ENCODE measurements at regions not wholly inside any gene's neighbourhood (a gene's known extent, or its start where the extent isn't known, plus 50 kb on each side); places are given as distances from the start of the nearest gene placed in this dataset.

DNA sequence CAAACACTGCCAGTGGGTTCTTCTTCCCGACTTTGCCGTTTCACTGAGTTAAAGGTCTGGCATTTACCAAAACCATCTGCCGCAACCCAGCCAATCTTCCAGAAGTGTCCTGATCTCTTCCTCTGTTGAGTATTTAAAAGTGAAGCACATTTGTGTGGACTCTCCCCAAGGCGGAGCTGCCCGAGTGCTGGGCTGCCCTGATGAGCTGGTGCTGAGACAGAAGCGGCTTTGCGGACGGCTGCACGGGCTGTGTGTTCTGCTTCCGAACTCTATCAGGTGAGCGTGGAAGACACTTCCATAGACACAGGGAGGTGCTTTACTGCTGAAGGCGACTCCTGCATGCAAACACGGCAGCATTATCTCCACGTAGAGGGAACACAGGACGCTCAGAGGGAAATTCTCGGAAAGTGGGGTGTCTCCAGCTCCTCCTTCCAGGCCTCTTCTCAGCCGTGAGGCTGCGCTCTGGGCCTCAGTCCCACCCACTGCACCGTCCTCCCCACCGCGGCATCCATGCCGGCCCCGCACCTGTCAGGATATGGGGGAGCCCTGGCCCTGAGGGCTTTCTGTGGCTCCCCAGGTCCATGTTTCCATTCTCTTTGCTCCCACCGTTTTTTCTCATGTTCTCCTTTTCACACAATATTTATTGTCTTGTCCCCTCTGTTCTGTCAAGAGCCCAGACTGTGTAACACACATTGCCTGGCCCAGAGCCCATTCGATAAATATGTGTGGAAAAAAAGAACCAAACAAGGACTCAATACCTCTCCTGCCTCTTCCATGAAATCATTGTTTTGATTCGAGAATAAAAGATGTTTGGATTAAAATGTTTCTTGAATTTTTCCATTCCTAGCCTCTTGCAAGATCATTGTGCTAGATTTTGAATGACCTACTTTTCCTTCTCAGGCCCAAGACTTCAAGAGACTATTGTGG is 205.1 kb downstream of the DLL1 start:
- no peak overlapping the region for H3K4me3 ChIP-seq (ENCODE audit: low read length in 2 of 2)

DNA sequence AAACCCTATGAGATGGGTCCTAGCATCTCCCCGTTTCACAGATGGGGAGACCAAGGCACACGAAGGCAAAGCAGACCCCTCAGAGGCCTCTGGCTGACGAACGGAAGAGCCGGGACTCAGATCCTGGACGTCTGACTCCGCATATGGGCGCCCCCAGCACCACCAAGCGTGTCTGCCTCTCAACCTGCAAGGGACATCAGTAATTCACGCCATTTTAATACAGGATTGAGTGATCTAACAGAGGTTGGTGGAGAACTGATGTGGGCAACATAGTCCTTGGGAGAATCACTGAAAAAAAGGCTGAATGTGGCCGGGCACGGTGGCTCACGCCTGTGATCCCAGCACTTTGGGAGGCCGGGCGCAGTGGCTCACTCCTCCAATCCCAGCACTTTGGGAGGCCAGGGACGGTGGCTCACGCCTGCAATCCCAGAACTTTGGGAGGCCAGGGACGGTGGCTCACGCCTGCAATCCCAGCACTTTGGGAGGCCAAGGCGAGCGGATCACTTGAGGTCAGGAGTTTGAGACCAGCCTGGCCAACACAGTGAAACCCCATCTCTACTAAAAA is 206.6 kb downstream of the DLL1 start:
- Histone ChIP-seq H3K4me3 (ENCODE audit: low read length in 2 of 2) (no peak overlapping the region), H3K27me3 (ENCODE audit: control insufficient read depth in 1 of 2, insufficient read depth in 2 of 2, low read length in 1 of 2) (no peaks in the 10 kb centered on the region), H3K27ac (ENCODE audit: low read depth in 1 of 2, low read length in 2 of 2) (no peak overlapping the region), H3K36me3 (ENCODE audit: control insufficient read depth in 1 of 2, insufficient read depth in 2 of 2, low read length in 1 of 2) (no peaks in the 10 kb centered on the region), H3K9me3 (ENCODE audit: control insufficient read depth, low read length) (no peaks in the 10 kb centered on the region), H3K4me1 (ENCODE audit: control insufficient read depth in 1 of 2, insufficient read depth in 2 of 2, low read length in 2 of 2) (no peaks in the 10 kb centered on the region)
- ATAC-seq (ENCODE audit: low FRiP score) (no peak), DNase-seq (peak in 1 of 2 donors; percentile 71)
- WGBS, 2 donors = 96 to 97% methylated on average over 21 of the region's 21 CpGs
- intact Hi-C loops (cut with DNase I) = no loop called here

More for the DNA sequence above, 205.1 kb downstream of the DLL1 start:
- Histone ChIP-seq H3K27ac (ENCODE audit: low read depth in 1 of 2, low read length in 2 of 2) (peak overlapping the region in 1 of 2 donors; percentile 38), H3K36me3 (ENCODE audit: control insufficient read depth in 1 of 2, insufficient read depth in 2 of 2, low read length in 1 of 2) (no peaks in the 10 kb centered on the region), H3K4me1 (ENCODE audit: control insufficient read depth in 1 of 2, insufficient read depth in 2 of 2, low read length in 2 of 2) (no peaks in the 10 kb centered on the region), H3K27me3 (ENCODE audit: control insufficient read depth in 1 of 2, insufficient read depth in 2 of 2, low read length in 1 of 2) (no peaks in the 10 kb centered on the region), H3K9me3 (ENCODE audit: control insufficient read depth, low read length) (no peaks in the 10 kb centered on the region)
- ATAC-seq (ENCODE audit: low FRiP score) (peak; percentile 30), DNase-seq (peak; percentile 36 to 65)
- intact Hi-C loops (cut with DNase I) = no loop called here
- WGBS, 2 donors = 71 to 79% methylated on average over 26 of the region's 26 CpGs

DNA sequence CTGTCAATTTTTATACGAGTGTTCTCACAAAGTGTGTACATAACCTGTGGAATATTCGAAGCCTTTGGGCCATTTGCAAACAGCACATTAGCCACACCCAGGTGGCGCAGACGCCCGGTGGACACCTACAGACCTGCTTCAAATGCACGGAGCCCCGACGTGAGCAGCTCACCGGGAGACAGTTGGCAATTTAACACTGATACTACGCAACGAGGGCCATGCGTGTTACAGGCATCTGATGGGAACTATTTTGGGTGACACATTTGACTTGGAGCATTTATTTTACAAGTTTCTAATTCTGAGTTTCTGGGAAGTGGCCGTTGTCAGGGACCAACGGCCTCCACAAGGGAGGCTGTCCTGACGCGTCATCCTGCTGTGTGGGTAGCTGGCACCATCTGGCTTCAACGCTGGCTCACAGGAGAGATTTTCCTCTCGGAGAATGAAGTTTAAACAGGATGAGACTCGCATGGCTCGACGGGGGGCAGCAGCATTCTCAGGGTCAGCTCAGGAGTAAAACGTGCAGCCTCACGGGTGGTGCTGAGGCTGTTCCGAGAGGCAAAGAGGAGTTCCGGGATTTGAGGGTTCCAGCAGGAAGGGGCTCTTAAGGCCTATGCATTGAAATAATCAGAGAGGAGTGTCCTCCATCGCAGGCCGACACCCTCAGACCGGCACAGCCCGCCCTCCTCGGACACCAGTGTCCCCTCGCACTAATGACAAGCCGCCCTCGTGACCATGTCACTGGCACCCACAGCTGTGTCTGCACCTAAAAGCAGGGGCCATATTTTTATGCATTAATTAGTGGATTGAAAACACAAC is 207.4 kb downstream of the DLL1 start:
- Histone ChIP-seq H3K36me3 (ENCODE audit: control insufficient read depth in 1 of 2, insufficient read depth in 2 of 2, low read length in 1 of 2) (no peaks in the 10 kb centered on the region), H3K27ac (ENCODE audit: low read depth in 1 of 2, low read length in 2 of 2) (no peak overlapping the region), H3K9me3 (ENCODE audit: control insufficient read depth, low read length) (no peaks in the 10 kb centered on the region), H3K27me3 (ENCODE audit: control insufficient read depth in 1 of 2, insufficient read depth in 2 of 2, low read length in 1 of 2) (no peaks in the 10 kb centered on the region), H3K4me1 (ENCODE audit: control insufficient read depth in 1 of 2, insufficient read depth in 2 of 2, low read length in 2 of 2) (no peaks in the 10 kb centered on the region), H3K4me3 (ENCODE audit: low read length in 2 of 2) (no peak overlapping the region)
- intact Hi-C loops (cut with DNase I) = no loop called here
- WGBS, 2 donors = 95% methylated on average over 33 of the region's 33 CpGs
- ATAC-seq (ENCODE audit: low FRiP score) (no peak), DNase-seq (peak; percentile 32 to 52)

DNA sequence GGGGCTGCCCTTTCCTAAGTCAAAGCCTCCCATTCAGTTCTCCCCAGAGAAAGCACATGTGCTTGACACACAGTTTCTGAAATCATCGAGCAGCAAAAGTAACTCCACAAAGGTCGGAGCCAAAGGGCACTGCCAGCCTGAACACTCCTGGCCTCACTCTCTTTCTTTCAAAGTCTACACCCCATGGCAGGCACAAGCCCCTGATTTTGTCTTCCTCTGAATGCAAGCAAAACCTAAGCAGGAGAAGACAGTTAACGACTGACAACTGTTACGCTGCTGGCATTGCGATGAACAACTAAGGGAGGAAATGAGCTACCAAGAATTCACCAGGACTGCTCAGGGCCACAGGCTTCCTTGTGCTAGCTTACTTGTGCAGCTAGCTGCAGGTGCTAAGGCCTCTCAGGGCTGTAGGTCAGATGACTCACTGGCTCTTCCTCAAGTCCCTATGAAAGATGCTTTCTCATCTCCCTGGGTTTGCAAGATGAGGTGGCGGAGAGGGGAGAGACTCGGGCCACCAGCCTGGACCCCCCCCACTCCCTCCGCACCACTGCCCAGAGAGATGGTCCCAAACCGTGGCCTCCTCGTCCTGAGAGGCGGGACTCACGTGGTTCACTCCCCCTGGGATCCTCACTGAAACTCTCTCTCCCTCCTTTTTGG is 208.2 kb downstream of the DLL1 start:
- H3K27me3 ChIP-seq (ENCODE audit: control insufficient read depth in 1 of 2, insufficient read depth in 2 of 2, low read length in 1 of 2) = no peaks in the 10 kb centered on the region
- intact Hi-C loops (cut with DNase I) = no loop called here
- 90 to 93% methylated on average over 12 of the region's 12 CpGs for WGBS, 2 donors
- no peaks in the 10 kb centered on the region for H3K9me3 ChIP-seq (ENCODE audit: control insufficient read depth, low read length)
- DNase-seq (peak in 1 of 2 donors; percentile 16), ATAC-seq (ENCODE audit: low FRiP score) (no peak)
- H3K36me3 ChIP-seq (ENCODE audit: control insufficient read depth in 1 of 2, insufficient read depth in 2 of 2, low read length in 1 of 2) = no peaks in the 10 kb centered on the region
- H3K4me1 ChIP-seq (ENCODE audit: control insufficient read depth in 1 of 2, insufficient read depth in 2 of 2, low read length in 2 of 2) = no peaks in the 10 kb centered on the region
- no peak overlapping the region for H3K27ac ChIP-seq (ENCODE audit: low read depth in 1 of 2, low read length in 2 of 2)
- no peak overlapping the region for H3K4me3 ChIP-seq (ENCODE audit: low read length in 2 of 2)

DNA sequence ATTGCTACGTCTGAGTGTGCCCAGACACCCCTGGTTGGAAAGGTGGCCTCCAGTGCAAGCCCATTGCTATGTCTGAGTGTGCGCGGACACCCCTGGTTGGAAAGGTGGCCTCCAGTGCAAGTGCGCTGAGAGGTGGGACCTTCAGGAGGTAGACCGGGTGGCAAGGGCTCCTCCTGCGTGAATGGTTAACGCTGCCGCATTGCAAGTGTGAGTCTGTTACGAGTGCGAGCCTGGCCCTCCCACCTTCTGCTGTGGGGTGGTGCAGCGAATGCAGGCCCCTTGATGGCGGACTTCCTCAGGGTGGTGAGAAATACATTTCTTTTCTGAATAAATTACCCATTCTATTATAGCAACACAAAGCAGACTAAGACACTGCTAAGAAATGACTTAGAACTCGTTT is 208.8 kb downstream of the DLL1 start:
- peak; percentile 37 to 50 for DNase-seq
- no peak overlapping the region for H3K27ac ChIP-seq (ENCODE audit: low read depth in 1 of 2, low read length in 2 of 2)
- 95 to 96% methylated on average over 13 of the region's 13 CpGs for WGBS, 2 donors

DNA sequence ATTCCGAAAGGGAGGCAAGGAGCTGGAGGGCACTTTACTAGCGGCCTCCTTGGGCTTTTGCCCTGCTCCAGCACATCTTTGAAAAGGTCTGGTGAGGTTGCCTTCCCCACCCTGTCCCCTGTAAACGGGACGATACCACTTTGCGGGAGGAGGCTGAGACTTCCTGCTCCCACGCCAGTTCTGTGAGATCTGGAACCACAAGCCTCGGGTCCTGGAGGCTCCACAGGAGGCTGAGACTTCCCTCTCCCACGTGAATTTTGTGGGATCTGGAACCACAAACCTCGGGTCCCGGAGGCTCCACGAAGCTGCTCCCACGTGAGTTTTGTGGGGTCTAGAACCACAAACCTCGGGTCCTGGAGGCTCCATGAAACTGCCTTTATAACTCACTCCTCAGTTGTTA is 209.3 kb downstream of the DLL1 start:
- H3K36me3 ChIP-seq (ENCODE audit: control insufficient read depth in 1 of 2, insufficient read depth in 2 of 2, low read length in 1 of 2) = no peaks in the 10 kb centered on the region
- H3K27me3 ChIP-seq (ENCODE audit: control insufficient read depth in 1 of 2, insufficient read depth in 2 of 2, low read length in 1 of 2) = no peaks in the 10 kb centered on the region
- DNase-seq (peak; percentile 25 to 31), ATAC-seq (ENCODE audit: low FRiP score) (no peak)
- H3K4me1 ChIP-seq (ENCODE audit: control insufficient read depth in 1 of 2, insufficient read depth in 2 of 2, low read length in 2 of 2) = no peaks in the 10 kb centered on the region
- no peak overlapping the region for H3K4me3 ChIP-seq (ENCODE audit: low read length in 2 of 2)
- no peak overlapping the region for H3K27ac ChIP-seq (ENCODE audit: low read depth in 1 of 2, low read length in 2 of 2)
- intact Hi-C loops (cut with DNase I) = no loop called here
- WGBS, 2 donors = 76 to 79% methylated on average over 13 of the region's 13 CpGs
- no peaks in the 10 kb centered on the region for H3K9me3 ChIP-seq (ENCODE audit: control insufficient read depth, low read length)

More for the DNA sequence above, 208.8 kb downstream of the DLL1 start:
- intact Hi-C loops (cut with DNase I) = no loop called here
- H3K4me3 ChIP-seq (ENCODE audit: low read length in 2 of 2) = no peak overlapping the region
- ATAC-seq (ENCODE audit: low FRiP score) = no peak
- H3K36me3 ChIP-seq (ENCODE audit: control insufficient read depth in 1 of 2, insufficient read depth in 2 of 2, low read length in 1 of 2) = no peaks in the 10 kb centered on the region
- H3K27me3 ChIP-seq (ENCODE audit: control insufficient read depth in 1 of 2, insufficient read depth in 2 of 2, low read length in 1 of 2) = no peaks in the 10 kb centered on the region
- H3K9me3 ChIP-seq (ENCODE audit: control insufficient read depth, low read length) = no peaks in the 10 kb centered on the region
- H3K4me1 ChIP-seq (ENCODE audit: control insufficient read depth in 1 of 2, insufficient read depth in 2 of 2, low read length in 2 of 2) = no peaks in the 10 kb centered on the region

DNA sequence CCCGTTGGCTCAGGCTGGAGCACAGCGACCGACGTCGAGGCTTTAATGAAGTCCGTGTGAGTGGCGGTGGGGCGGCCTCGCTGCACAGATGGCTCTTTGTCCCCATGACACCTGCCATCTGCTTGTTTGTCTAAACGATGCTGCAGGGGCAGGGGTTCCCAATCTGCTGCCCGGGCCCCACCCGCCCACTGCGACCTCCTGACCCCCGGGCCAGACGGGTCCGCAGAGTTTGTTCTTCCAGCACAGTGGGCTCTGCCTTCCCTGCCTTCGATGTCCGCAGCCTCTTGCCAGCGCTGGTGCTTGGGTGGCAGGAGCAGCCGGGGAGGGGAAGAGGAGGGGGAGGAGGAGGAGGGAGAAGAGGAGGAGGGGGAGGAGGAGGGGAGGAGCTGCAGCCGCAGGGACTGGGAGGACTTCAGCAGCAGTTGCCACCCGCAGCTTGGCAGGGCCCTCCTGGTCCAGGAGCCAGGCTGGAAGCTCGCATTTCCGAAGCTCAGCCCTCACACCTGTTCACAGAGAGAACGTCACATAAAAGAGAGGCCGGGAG is 210.0 kb downstream of the DLL1 start:
- ATAC-seq (ENCODE audit: low FRiP score) (no peak), DNase-seq (peak; percentile 51 to 74)
- H3K36me3 ChIP-seq (ENCODE audit: control insufficient read depth in 1 of 2, insufficient read depth in 2 of 2, low read length in 1 of 2) = no peaks in the 10 kb centered on the region
- H3K27me3 ChIP-seq (ENCODE audit: control insufficient read depth in 1 of 2, insufficient read depth in 2 of 2, low read length in 1 of 2) = no peaks in the 10 kb centered on the region
- H3K27ac ChIP-seq (ENCODE audit: low read depth in 1 of 2, low read length in 2 of 2) = no peak overlapping the region
- intact Hi-C loops (cut with DNase I) = no loop called here
- 33 to 34% methylated on average over 25 to 26 of the region's 26 CpGs for WGBS, 2 donors
- no peaks in the 10 kb centered on the region for H3K9me3 ChIP-seq (ENCODE audit: control insufficient read depth, low read length)
- no peak overlapping the region for H3K4me3 ChIP-seq (ENCODE audit: low read length in 2 of 2)
- no peaks in the 10 kb centered on the region for H3K4me1 ChIP-seq (ENCODE audit: control insufficient read depth in 1 of 2, insufficient read depth in 2 of 2, low read length in 2 of 2)

DNA sequence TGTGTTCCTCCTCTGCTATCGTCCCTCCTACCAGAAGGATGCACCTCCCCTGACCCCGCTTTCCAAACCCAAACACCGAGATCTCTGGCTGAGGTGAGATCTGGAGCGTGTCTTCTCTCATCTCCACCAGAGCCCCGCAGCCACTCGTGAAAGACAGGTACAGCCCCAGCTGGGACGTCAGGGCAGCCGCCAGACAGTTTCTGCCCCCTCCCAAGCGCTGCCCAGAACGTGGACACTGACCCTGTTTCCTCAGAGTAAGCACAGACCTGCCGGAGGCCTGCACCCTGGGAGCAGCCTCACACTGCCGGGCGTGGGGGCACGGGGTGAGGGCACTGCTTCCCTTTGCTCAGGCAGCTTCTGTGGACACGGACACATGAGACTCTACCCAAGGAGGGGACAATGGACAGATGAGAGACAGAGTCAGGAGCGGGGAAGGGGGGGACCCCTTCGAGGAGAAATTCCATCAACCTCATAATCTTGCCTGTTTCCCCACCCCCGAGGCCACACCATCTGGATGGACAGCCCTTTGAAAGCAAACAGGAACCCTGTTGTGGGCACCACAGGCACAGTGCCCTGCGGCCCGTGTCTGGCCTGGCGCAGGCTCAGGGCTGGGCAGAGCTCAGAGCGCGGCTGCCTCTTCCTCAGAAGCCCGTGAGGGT is 210.6 kb downstream of the DLL1 start:
- ATAC-seq (ENCODE audit: low FRiP score) = no peak
- DNase-seq = peak in 1 of 2 donors; percentile 63

More for the DNA sequence above, 210.6 kb downstream of the DLL1 start:
- WGBS, 2 donors = 77 to 85% methylated on average over 24 of the region's 24 CpGs
- H3K27ac ChIP-seq (ENCODE audit: low read depth in 1 of 2, low read length in 2 of 2) = no peak overlapping the region
- no peaks in the 10 kb centered on the region for H3K36me3 ChIP-seq (ENCODE audit: control insufficient read depth in 1 of 2, insufficient read depth in 2 of 2, low read length in 1 of 2)
- H3K9me3 ChIP-seq (ENCODE audit: control insufficient read depth, low read length) = no peaks in the 10 kb centered on the region
- intact Hi-C loops (cut with DNase I) = no loop called here
- no peaks in the 10 kb centered on the region for H3K27me3 ChIP-seq (ENCODE audit: control insufficient read depth in 1 of 2, insufficient read depth in 2 of 2, low read length in 1 of 2)
- H3K4me1 ChIP-seq (ENCODE audit: control insufficient read depth in 1 of 2, insufficient read depth in 2 of 2, low read length in 2 of 2) = no peaks in the 10 kb centered on the region
- H3K4me3 ChIP-seq (ENCODE audit: low read length in 2 of 2) = no peak overlapping the region
